AG09319 (cell line): ENCODE measurements at regions not wholly inside any gene's neighbourhood (a gene's known extent, or its start where the extent isn't known, plus 50 kb on each side); places are given as distances from the start of the nearest gene placed in this dataset.
"Not testable (repeated sequence)": the region's sequence is repeated elsewhere in the genome, so short reads cannot be mapped to it uniquely, and the experiment has no call there.

ENCODE experiments used
- DNase-seq: peaks from one replicate; pipeline ENCODE4 v3.0.0-alpha.2; 2010; ENCODE audit warnings: low read depth; ENCODE audit errors: extremely low read depth
- CTCF ChIP-seq: IDR thresholded peaks from 2 replicates; pipeline ENCODE4 v1.5.1; 2011; ENCODE audit warnings: low read depth, mild to moderate bottlenecking, inconsistent platforms, low read length, moderate library complexity

DNA sequence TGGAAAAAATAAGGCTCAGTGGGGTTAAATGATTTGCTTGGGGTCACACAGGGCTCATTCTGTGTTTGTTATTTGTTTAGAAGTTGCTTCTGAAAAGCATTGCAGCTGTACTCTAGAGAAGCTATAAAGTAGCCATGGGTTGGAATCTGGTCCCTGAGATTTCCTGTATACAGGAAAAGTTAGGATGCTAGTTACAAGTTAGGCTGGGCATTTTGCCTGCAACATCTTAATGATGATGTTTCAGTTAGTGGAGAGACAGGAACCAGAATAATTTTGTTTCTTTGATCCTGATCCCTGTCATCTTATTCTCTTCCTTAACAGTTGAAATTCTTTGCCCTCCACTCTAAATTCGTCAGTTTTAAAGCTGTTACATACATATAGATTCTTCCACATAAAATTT, 445.3 kb downstream of the OTOL1 start:
- DNase-seq: no peak
- TF ChIP-seq CTCF: no peak

DNA sequence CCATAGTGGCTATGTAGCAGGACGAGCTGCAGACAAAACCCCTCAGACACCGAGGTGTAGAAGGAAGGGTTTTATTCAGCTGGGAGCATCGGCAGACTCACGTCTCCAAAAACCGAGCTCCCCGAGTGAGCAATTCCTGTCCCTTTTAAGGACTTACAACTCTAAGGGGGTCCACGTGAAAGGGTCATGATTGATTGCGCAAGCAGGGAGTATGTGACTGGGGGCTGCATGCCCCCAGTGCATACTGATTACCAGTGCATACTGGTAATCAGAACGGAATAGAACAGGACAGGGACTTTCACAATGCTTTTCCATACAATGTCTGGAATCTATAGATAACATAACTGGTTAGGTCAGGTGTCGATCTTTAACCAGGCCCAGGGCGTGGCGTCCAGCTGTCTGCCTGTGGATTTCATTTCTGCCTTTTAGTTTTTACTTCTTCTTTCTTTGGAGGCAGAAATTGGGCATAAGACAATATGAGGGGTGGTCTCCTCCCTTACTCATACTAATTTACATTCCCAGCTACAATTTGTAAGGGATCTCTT, 447.3 kb downstream of the OTOL1 start:
- not testable (repeated sequence) for DNase-seq

DNA sequence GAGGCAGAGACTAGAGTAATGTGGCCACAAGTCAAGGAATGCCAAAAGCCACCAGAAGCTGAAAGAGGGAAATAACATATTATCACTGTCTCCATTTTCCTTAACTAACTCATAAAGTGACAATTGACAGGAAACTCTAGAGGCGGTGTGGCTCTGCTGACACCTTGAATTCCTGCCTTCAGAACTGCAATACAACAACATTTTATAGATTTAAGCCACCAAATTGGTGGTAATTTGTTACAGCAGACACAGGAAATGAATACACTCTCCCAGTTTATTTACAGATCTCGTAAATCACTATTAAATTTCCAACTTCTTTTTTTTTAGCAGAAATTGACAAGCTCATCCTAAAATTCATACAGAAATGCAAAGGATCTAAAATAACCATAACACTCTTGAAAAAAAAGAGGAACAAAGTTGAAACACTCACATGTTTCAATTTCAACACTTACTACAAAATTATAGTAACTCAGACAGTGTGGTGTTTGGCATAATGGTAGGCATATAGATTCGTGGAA, 449.9 kb downstream of the OTOL1 start:
- no peak for TF ChIP-seq CTCF
- DNase-seq: no peak

DNA sequence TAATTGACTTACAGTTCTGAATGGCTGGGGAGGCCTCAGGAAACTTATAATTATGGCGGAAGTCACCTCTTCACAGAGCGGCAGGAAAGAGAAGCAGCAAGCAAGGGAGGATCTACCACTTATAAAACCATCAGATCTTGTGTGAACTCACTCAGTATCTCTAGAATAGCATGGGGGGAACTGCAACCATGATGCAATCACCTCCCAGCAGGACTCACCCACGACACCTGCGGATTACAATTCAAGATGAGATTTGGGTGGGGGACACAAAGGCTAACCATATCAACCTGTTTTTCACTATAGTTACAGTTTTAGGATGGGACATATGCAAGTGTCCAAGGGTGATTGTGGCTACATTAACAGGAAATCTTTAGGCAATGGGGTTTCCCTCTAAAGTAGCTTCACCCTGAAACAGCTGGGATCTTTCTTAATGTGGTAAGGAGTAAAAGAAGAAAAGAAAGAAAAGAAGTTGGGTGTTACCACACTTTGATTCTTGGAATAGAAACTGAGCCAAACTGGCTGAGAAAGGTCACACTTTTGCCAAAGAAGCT, 453.8 kb downstream of the OTOL1 start:
- no peak for DNase-seq

GRCh38 chr3:161957467-161957866, 460.9 kb downstream of the OTOL1 start:
- no peak for TF ChIP-seq CTCF
- DNase-seq: no peak

More for the DNA sequence above, 453.8 kb downstream of the OTOL1 start:
- no peak for TF ChIP-seq CTCF

GRCh38 chr3:161964857-161965256, 468.2 kb downstream of the OTOL1 start:
- no peak for DNase-seq
- TF ChIP-seq CTCF: no peak

- DNase-seq: peak; percentile 5
Measured at GRCh38 chr3:161969867-161970266, 473.3 kb downstream of the OTOL1 start.

More at GRCh38 chr3:161969867-161970266, 473.3 kb downstream of the OTOL1 start:
- no peak for TF ChIP-seq CTCF
